WERI-Rb-1 (cell line): ENCODE measurements at regions not wholly inside any gene's neighbourhood (a gene's known extent, or its start where the extent isn't known, plus 50 kb on each side); places are given as distances from the start of the nearest gene placed in this dataset.

Experiments used
- DNase-seq: peaks from one replicate; pipeline ENCODE4 v3.0.0-alpha.2; 2020
- H3K27ac ChIP-seq: fragments of 250-450 bp; sonication (Bioruptor Pico); 2 replicates; pipeline ENCODE4 v1.5.1; 2020; ENCODE audit warnings: mild to moderate bottlenecking, moderate library complexity
- H3K27me3 ChIP-seq: fragments of 250-450 bp; sonication (Bioruptor Pico); 2 replicates; pipeline ENCODE4 v1.5.1; 2021; ENCODE audit warnings: mild to moderate bottlenecking, low read depth, moderate library complexity; ENCODE audit not compliant: insufficient read depth, severe bottlenecking
- H3K36me3 ChIP-seq: fragments of 250-450 bp; sonication (Bioruptor Pico); 2 replicates; pipeline ENCODE4 v1.5.1; 2020; ENCODE audit warnings: mild to moderate bottlenecking, moderate library complexity
- H3K4me3 ChIP-seq: 2 replicates; pipeline ENCODE4 v1.5.1; 2011; ENCODE audit warnings: low read depth, mild to moderate bottlenecking, control low read depth, low read length
- H3K9me3 ChIP-seq: fragments of 250-450 bp; sonication (Bioruptor Pico); 2 replicates; pipeline ENCODE4 v1.5.1; 2021; ENCODE audit warnings: mild to moderate bottlenecking, moderate library complexity; ENCODE audit not compliant: severe bottlenecking
- CTCF ChIP-seq: IDR thresholded peaks from 2 replicates; pipeline ENCODE4 v1.5.1; 2011; ENCODE audit warnings: low read depth, mild to moderate bottlenecking, control low read depth, inconsistent platforms, low read length

- Histone ChIP-seq H3K27ac (no peak overlapping the region), H3K27me3 (no peaks in the 10 kb centered on the region), H3K9me3 (no peaks in the 10 kb centered on the region), H3K4me3 (no peak overlapping the region), H3K36me3 (no peaks in the 10 kb centered on the region)
- DNase-seq: no peak
- TF ChIP-seq CTCF: no peak
These were observed 123.8 kb upstream of the GOLIM4 start for GRCh38 chr3:168219530-168219929.

GRCh38 chr3:168218600-168218999 is 122.9 kb upstream of the GOLIM4 start:
- Histone ChIP-seq H3K9me3 (no peaks in the 10 kb centered on the region), H3K27ac (no peak overlapping the region), H3K36me3 (no peaks in the 10 kb centered on the region), H3K4me3 (no peak overlapping the region), H3K27me3 (no peaks in the 10 kb centered on the region)
- no peak for TF ChIP-seq CTCF
- no peak for DNase-seq

- H3K27ac ChIP-seq: no peak overlapping the region
- H3K9me3 ChIP-seq: no peaks in the 10 kb centered on the region
- H3K36me3 ChIP-seq: no peaks in the 10 kb centered on the region
- peak; percentile 46 for DNase-seq
- no peaks in the 10 kb centered on the region for H3K27me3 ChIP-seq
- H3K4me3 ChIP-seq: no peak overlapping the region
- no peak for TF ChIP-seq CTCF
These were observed 121.1 kb upstream of the GOLIM4 start for GRCh38 chr3:168216851-168217250.

- H3K36me3 ChIP-seq: no peaks in the 10 kb centered on the region
- DNase-seq: no peak
- H3K4me3 ChIP-seq: no peak overlapping the region
- no peak overlapping the region for H3K27ac ChIP-seq
- TF ChIP-seq CTCF: no peak
- H3K27me3 ChIP-seq: no peaks in the 10 kb centered on the region
- H3K9me3 ChIP-seq: no peaks in the 10 kb centered on the region
These were observed 118.2 kb upstream of the GOLIM4 start for GRCh38 chr3:168213920-168214319.

GRCh38 chr3:168212664-168213285 is 117.1 kb upstream of the GOLIM4 start:
- TF ChIP-seq CTCF: no peak
- H3K27ac ChIP-seq: no peak overlapping the region
- no peak for DNase-seq
- H3K36me3 ChIP-seq: no peaks in the 10 kb centered on the region
- no peak overlapping the region for H3K4me3 ChIP-seq
- no peaks in the 10 kb centered on the region for H3K27me3 ChIP-seq
- H3K9me3 ChIP-seq: no peaks in the 10 kb centered on the region

GRCh38 chr3:168205451-168205850 is 109.7 kb upstream of the GOLIM4 start:
- TF ChIP-seq CTCF: no peak
- H3K27me3 ChIP-seq: no peaks in the 10 kb centered on the region
- DNase-seq: no peak
- no peaks in the 10 kb centered on the region for H3K36me3 ChIP-seq
- H3K9me3 ChIP-seq: no peaks in the 10 kb centered on the region
- no peak overlapping the region for H3K4me3 ChIP-seq
- no peak overlapping the region for H3K27ac ChIP-seq
